HG02798 (cell line): ENCODE measurements at regions not wholly inside any gene's neighbourhood (a gene's known extent, or its start where the extent isn't known, plus 50 kb on each side); places are given as distances from the start of the nearest gene placed in this dataset.

ENCODE experiments used
- ATAC-seq: cut with Tn5 transposase; IDR thresholded peaks from one replicate; pipeline ENCODE4 v1.9.1; 2021; ENCODE audit warnings: mild to moderate bottlenecking; ENCODE audit not compliant: unreplicated experiment, poor library complexity

- ATAC-seq, result no peak
Observed at GRCh38 chr13:76717092-76717491, 169.1 kb downstream of the KCTD12 start.

- ATAC-seq, result no peak
Observed at GRCh38 chr13:76715621-76716020, 170.6 kb downstream of the KCTD12 start.

GRCh38 chr13:76715075-76715474, 171.1 kb downstream of the KCTD12 start:
- ATAC-seq, result no peak

- no peak for ATAC-seq
Observed at GRCh38 chr13:76713280-76713679, 172.9 kb downstream of the KCTD12 start.

- no peak for ATAC-seq
Observed at GRCh38 chr13:76711550-76712182, 174.5 kb downstream of the KCTD12 start.

GRCh38 chr13:76709851-76710250, 176.4 kb downstream of the KCTD12 start:
- no peak for ATAC-seq

GRCh38 chr13:76708138-76708688, 178.0 kb downstream of the KCTD12 start:
- no peak for ATAC-seq

- no peak for ATAC-seq
Observed at GRCh38 chr13:76707360-76707759, 178.8 kb downstream of the KCTD12 start.

GRCh38 chr13:76703621-76704288, 182.4 kb downstream of the KCTD12 start:
- ATAC-seq, result no peak

- no peak for ATAC-seq
Observed at GRCh38 chr13:76703216-76703615, 183.0 kb downstream of the KCTD12 start.

GRCh38 chr13:76697288-76697687, 188.9 kb downstream of the KCTD12 start:
- no peak for ATAC-seq

- no peak for ATAC-seq
Observed at GRCh38 chr13:76696370-76696769, 189.8 kb downstream of the KCTD12 start.

- no peak for ATAC-seq
Observed at GRCh38 chr13:76693086-76693485, 193.1 kb downstream of the KCTD12 start.

GRCh38 chr13:76692346-76692745, 193.9 kb downstream of the KCTD12 start:
- no peak for ATAC-seq

GRCh38 chr13:76690611-76691010, 195.6 kb downstream of the KCTD12 start:
- ATAC-seq, result no peak

GRCh38 chr13:76687467-76687866, 198.7 kb downstream of the KCTD12 start:
- no peak for ATAC-seq

- no peak for ATAC-seq
Observed at GRCh38 chr13:76685938-76686337, 200.3 kb downstream of the KCTD12 start.

GRCh38 chr13:76684336-76684735, 201.9 kb downstream of the KCTD12 start:
- no peak for ATAC-seq

- ATAC-seq, result no peak
Observed at GRCh38 chr13:76683854-76684253, 202.4 kb downstream of the KCTD12 start.

- ATAC-seq, result no peak
Observed at GRCh38 chr13:76683168-76683567, 203.0 kb downstream of the KCTD12 start.

GRCh38 chr13:76680112-76680511, 206.1 kb downstream of the KCTD12 start:
- no peak for ATAC-seq

GRCh38 chr13:76677043-76677442, 209.2 kb downstream of the KCTD12 start:
- ATAC-seq, result no peak
